GM10248 (cell line): ENCODE measurements at regions not wholly inside any gene's neighbourhood (a gene's known extent, or its start where the extent isn't known, plus 50 kb on each side); places are given as distances from the start of the nearest gene placed in this dataset.

Experiments
- CTCF ChIA-PET: fragments of 300-600 bp; sonication (Branson Sonifier 250); formaldehyde crosslinking; extraction: SDS; loops from one replicate; lab custom pipeline; 2021; ENCODE audit warnings: antibody characterized with exemption; lab: Yijun Ruan, JAX
- POLR2A ChIA-PET: fragments of 350-650 bp; sonication (Branson Sonifier 250); formaldehyde crosslinking; extraction: SDS; loops from one replicate; lab custom pipeline; 2020; ENCODE audit warnings: antibody characterized with exemption; lab: Yijun Ruan, JAX
- DNase-seq: peaks from one replicate; pipeline ENCODE4 v3.0.0; 2012; ENCODE audit errors: extremely low spot score
- CTCF ChIP-seq: IDR thresholded peaks from 2 replicates; pipeline ENCODE4 v1.5.1; 2012; ENCODE audit warnings: mild to moderate bottlenecking, low read depth; ENCODE audit errors: extremely low read depth, missing control alignments, control extremely low read depth

- ChIA-PET POLR2A (no interaction called here), CTCF (no interaction called here)
- no peak for DNase-seq
- TF ChIP-seq CTCF: no peak
Measured at GRCh38 chr2:150781142-150781541, 293.7 kb upstream of the RND3 start.

GRCh38 chr2:150778828-150779227, 291.4 kb upstream of the RND3 start:
- no peak for TF ChIP-seq CTCF
- ChIA-PET POLR2A (no interaction called here), CTCF (interaction anchor here (1.2 kb wide), 1 partner anchor 11 kb away, joined by 3 read pairs; no protein-coding TSS in a partner anchor)
- no peak for DNase-seq

DNA sequence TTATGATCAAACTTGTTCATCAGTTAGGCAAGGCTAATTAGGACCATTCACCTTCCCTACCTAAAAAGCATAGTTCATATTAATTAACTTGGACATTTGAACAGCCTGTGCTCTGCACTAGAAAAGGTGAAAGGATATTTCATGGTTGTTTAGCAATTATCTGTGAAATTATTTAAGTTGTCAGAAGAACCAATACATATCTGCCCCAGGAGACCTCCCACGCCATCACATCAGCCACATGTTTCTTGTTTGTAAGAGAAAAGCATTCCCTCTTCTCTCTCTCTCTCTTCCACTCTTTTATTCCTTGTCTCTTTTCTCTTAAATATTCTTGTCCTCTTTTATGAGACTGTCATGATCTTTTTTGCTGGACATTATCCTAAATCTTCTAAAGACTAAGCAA, 282.0 kb upstream of the RND3 start:
- DNase-seq: no peak
- TF ChIP-seq CTCF: no peak
- ChIA-PET CTCF (no interaction called here), POLR2A (no interaction called here)

DNA sequence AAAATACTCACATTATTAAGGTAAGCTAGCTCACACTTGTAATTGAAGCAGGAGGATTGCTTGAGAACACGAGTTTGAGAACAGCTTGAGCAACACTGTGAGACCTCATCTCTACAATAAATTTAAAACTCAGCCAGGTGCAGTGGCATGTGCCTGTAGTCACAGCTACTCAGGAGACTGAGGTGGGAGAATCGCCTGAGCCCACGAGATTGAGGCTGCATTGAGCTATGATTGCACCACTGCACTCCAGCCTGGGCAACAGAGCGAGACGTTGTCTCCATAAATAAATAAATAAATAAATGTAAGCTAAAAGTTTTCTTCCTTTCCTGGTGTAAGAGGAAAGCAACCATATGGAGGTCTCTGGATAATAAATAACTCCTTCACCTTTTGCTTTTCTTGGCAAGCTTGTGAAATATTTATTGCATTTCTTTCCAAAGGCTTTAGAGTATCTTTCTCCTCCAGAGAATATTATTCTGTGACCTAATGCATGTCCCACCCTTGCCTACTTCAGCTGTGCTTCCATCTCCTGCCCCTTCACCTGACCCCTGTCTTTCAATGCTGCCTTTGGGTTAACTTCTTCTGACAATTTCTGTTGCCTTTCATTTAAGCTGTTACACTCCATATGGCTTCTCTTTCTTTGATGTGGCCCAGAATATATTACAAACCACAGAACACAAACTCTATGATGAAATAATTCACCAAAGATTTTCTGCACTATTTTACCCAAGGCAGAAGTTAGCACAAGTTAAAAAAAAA, 280.7 kb upstream of the RND3 start:
- ChIA-PET CTCF (interaction anchor here (0.8 to 1.5 kb wide), 2 partner anchors 8 to 12 kb away, joined by 3 to 4 read pairs; no protein-coding TSS in a partner anchor), POLR2A (no interaction called here)
- no peak for DNase-seq
- TF ChIP-seq CTCF: no peak

DNA sequence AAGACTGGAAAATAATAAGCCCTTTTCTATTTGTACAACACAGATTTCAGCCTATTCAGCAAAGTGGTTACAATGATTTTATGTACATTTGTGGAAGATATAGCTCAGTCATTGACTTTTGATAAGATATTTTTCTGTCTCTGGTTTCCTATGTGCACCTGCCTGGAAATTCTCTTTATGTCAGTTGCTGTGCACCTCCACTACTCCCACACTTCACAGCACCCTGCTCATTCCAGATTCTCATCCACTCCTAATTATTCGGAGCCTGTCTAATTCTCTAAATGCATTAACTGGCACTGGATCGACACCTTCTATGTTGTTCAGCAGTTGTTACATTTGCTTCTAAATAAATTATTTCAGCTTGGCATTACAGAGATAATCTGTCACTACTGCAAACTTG, 275.1 kb upstream of the RND3 start:
- DNase-seq: no peak
- TF ChIP-seq CTCF: no peak
- ChIA-PET POLR2A (no interaction called here), CTCF (no interaction called here)

DNA sequence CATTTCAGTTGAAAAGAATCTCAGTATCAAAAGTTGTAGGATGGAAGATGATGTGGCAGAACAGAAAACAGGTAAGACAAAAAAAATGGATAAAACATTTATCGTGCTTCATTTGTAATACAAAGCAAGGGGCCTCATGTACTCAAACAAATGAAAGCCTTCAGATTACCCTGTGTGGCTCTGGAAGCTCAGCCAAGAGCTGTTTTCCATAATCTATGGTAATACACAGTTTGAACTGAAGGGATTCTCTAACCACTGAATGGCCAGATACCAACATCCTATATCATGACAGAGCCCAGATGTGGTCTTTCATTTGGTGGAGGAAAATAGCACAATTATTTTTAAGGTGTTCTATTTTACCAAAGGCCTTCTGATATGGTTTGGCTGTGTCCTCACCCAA, 272.1 kb upstream of the RND3 start:
- no peak for DNase-seq
- ChIA-PET CTCF (interaction anchor here (1.5 kb wide), 1 partner anchor 15 kb away, joined by 3 read pairs; no protein-coding TSS in a partner anchor), POLR2A (no interaction called here)
- TF ChIP-seq CTCF: no peak

GRCh38 chr2:150759106-150759505, 271.6 kb upstream of the RND3 start:
- CTCF ChIA-PET: interaction anchor here (1.5 kb wide), 1 partner anchor 15 kb away, joined by 3 read pairs; no protein-coding TSS in a partner anchor
- no peak for DNase-seq
- POLR2A ChIA-PET: no interaction called here
- TF ChIP-seq CTCF: no peak
